Trophoblast cell (in vitro differentiated cells and primary cell): ENCODE measurements at regions not wholly inside any gene's neighbourhood (a gene's known extent, or its start where the extent isn't known, plus 50 kb on each side); places are given as distances from the start of the nearest gene placed in this dataset.
"Not testable (repeated sequence)": the region's sequence is repeated elsewhere in the genome, so short reads cannot be mapped to it uniquely, and the experiment has no call there.

ENCODE experiments used
- DNase-seq, 2 donors: peaks; one replicate each; pipeline ENCODE4 v3.0.0-alpha.2; 2016
- H2AFZ ChIP-seq: 2 replicates; pipeline ENCODE4 v1.6.1; 2013; ENCODE audit warnings: low read length, moderate library complexity, mild to moderate bottlenecking; ENCODE audit not compliant: insufficient read depth, poor library complexity
- H2AK5ac ChIP-seq: 2 replicates; pipeline ENCODE4 v1.6.1; 2013; ENCODE audit warnings: mild to moderate bottlenecking, low read length
- H2BK120ac ChIP-seq: 2 replicates; pipeline ENCODE4 v1.6.1; 2013; ENCODE audit warnings: low read length, mild to moderate bottlenecking, moderate library complexity; ENCODE audit not compliant: insufficient read depth, poor library complexity
- H2BK12ac ChIP-seq: 2 replicates; pipeline ENCODE4 v1.6.1; 2013; ENCODE audit warnings: mild to moderate bottlenecking, low read length, moderate library complexity
- H2BK5ac ChIP-seq: 2 replicates; pipeline ENCODE4 v1.6.1; 2013; ENCODE audit warnings: low read length, low read depth, moderate library complexity, mild to moderate bottlenecking; ENCODE audit not compliant: poor library complexity
- H3K14ac ChIP-seq: 2 replicates; pipeline ENCODE4 v1.6.1; 2013; ENCODE audit warnings: mild to moderate bottlenecking, low read length
- H3K18ac ChIP-seq: 2 replicates; pipeline ENCODE4 v1.6.1; 2013; ENCODE audit warnings: mild to moderate bottlenecking, low read length
- H3K23ac ChIP-seq: 2 replicates; pipeline ENCODE4 v1.6.1; 2013; ENCODE audit warnings: low read length
- H3K27ac ChIP-seq: 2 replicates; pipeline ENCODE4 v1.5.1; 2013; ENCODE audit warnings: low read depth, mild to moderate bottlenecking, inconsistent platforms, low read length, moderate library complexity
- H3K27me3 ChIP-seq: 2 replicates; pipeline ENCODE4 v1.6.1; 2013; ENCODE audit warnings: inconsistent platforms, mild to moderate bottlenecking, low read length, moderate library complexity; ENCODE audit not compliant: insufficient read depth
- H3K36me3 ChIP-seq, 2 experiments: 1 replicate in 1 of 2; 2 replicates in 1 of 2; pipeline ENCODE4 v1.6.1; 2013; ENCODE audit warnings: low read length in 2 of 2, mild to moderate bottlenecking in 2 of 2, moderate library complexity in 1 of 2; ENCODE audit not compliant: insufficient read depth in 2 of 2, control insufficient read depth in 1 of 2
- H3K4ac ChIP-seq: 2 replicates; pipeline ENCODE4 v1.6.1; 2013; ENCODE audit warnings: low read depth, mild to moderate bottlenecking, low read length, moderate library complexity
- H3K4me1 ChIP-seq, 2 experiments: 1 replicate in 1 of 2; 2 replicates in 1 of 2; pipeline ENCODE4 v1.6.1; 2013; ENCODE audit warnings: low read length in 2 of 2, mild to moderate bottlenecking in 2 of 2, moderate library complexity in 1 of 2; ENCODE audit not compliant: insufficient read depth in 2 of 2, control insufficient read depth in 1 of 2
- H3K4me2 ChIP-seq: 2 replicates; pipeline ENCODE4 v1.6.1; 2013; ENCODE audit warnings: inconsistent platforms, mild to moderate bottlenecking, low read length, moderate library complexity
- H3K4me3 ChIP-seq: 2 replicates; pipeline ENCODE4 v1.5.1; 2013; ENCODE audit warnings: mild to moderate bottlenecking, low read depth, low read length, inconsistent platforms
- H3K79me1 ChIP-seq: one replicate; pipeline ENCODE4 v1.6.1; 2013; ENCODE audit warnings: low read length
- H3K79me2 ChIP-seq: 2 replicates; pipeline ENCODE4 v1.6.1; 2013; ENCODE audit warnings: low read length, mild to moderate bottlenecking; ENCODE audit not compliant: control insufficient read depth, insufficient read depth, poor library complexity
- H3K9ac ChIP-seq: 2 replicates; pipeline ENCODE4 v1.6.1; 2013; ENCODE audit warnings: mild to moderate bottlenecking, low read length
- H3K9me3 ChIP-seq: 2 replicates; pipeline ENCODE4 v1.6.1; 2013; ENCODE audit warnings: low read depth, mild to moderate bottlenecking, control low read depth, inconsistent platforms, low read length; ENCODE audit not compliant: insufficient read depth
- H4K12ac ChIP-seq: 2 replicates; pipeline ENCODE4 v1.6.1; 2013; ENCODE audit warnings: low read depth, mild to moderate bottlenecking, low read length, moderate library complexity
- H4K8ac ChIP-seq: 2 replicates; pipeline ENCODE4 v1.6.1; 2013; ENCODE audit warnings: low read depth, mild to moderate bottlenecking, low read length, moderate library complexity
- H4K91ac ChIP-seq: one replicate; pipeline ENCODE4 v1.6.1; 2013; ENCODE audit warnings: low read depth, mild to moderate bottlenecking, low read length, moderate library complexity
- WGBS: extraction: QIAGEN DNeasy Blood & Tissue Kit; methylation state at CpG from one replicate; pipeline ENCODE4 v1.1.7; 2013; ENCODE audit warnings: missing lambda C conversion rate; ENCODE audit not compliant: insufficient read length, insufficient coverage; ENCODE audit errors: extremely low coverage; 5-methylcytosine and 5-hydroxymethylcytosine counted together

DNA sequence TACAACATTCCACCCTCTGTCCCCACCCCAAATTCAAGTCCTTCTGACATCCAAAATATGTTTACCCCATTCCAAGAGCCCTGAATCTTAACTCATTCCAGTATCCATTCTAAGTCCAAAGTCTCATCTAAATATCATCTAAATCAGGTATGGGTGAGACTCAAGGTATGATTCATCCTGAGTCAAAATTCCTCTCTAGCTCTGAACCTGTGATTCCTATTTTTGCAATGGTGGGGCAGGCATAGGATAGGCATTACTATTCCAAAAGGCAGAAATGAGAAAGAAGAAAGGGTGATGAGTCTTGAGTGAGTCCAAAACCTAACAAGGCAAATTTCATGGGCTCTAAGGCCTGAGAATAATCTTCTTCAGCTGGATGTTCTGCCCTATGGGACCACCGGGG lies 140.3 kb upstream of the FAR2 start:
- Histone ChIP-seq H3K9me3 (peaks cover 2% of the 10 kb centered on the region), H3K9ac (no peak overlapping the region), H4K8ac (no peak overlapping the region), H2AK5ac (no peak overlapping the region), H3K4me2 (no peak overlapping the region), H3K79me2 (no peaks in the 10 kb centered on the region), H4K12ac (no peak overlapping the region), H2BK120ac (no peak overlapping the region), H3K4me1 (no peaks in the 10 kb centered on the region), H2BK12ac (no peak overlapping the region), H3K23ac (no peak overlapping the region), H3K4ac (no peak overlapping the region), H3K4me3 (no peak overlapping the region), H4K91ac (no peak overlapping the region), H3K36me3 (no peaks in the 10 kb centered on the region), H3K14ac (no peak overlapping the region), H3K79me1 (no peaks in the 10 kb centered on the region), H2AFZ (no peak overlapping the region), H2BK5ac (no peak overlapping the region), H3K27me3 (no peaks in the 10 kb centered on the region), H3K18ac (no peak overlapping the region), H3K27ac (no peak overlapping the region)
- WGBS = no CpG with 5 or more reads among the region's 1 CpG
- DNase-seq = peak in 1 of 2 donors; percentile 22

DNA sequence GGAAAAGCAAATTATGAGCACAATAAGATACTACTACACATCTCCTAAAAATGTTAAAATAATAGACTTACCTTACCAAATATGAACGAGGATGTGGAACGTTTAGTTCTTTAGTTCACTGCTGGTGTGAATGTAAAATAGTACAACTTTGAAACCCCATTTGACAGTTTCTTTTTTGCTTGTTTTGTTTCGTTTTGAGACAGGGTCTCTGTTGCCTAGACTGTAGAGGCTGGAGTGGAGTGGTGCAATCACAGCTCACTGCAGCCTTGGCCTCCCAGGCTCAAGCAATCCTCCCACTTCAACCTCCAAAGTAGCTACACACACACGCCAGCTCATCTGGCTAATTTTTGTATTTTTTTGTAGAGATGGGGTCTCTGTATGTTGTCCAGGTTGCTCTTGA lies 136.4 kb upstream of the FAR2 start:
- H3K4me2 ChIP-seq = no peak overlapping the region
- H2AK5ac ChIP-seq = no peak overlapping the region
- H3K4ac ChIP-seq = no peak overlapping the region
- H4K91ac ChIP-seq = no peak overlapping the region
- H3K79me2 ChIP-seq = no peaks in the 10 kb centered on the region
- no peaks in the 10 kb centered on the region for H3K4me1 ChIP-seq
- peaks cover 2% of the 10 kb centered on the region for H3K9me3 ChIP-seq
- WGBS = no CpG with 5 or more reads among the region's 4 CpGs
- H2BK12ac ChIP-seq = no peak overlapping the region
- H4K12ac ChIP-seq = no peak overlapping the region
- no peak overlapping the region for H3K27ac ChIP-seq
- no peak for DNase-seq
- H3K18ac ChIP-seq = no peak overlapping the region
- H3K4me3 ChIP-seq = no peak overlapping the region
- H3K14ac ChIP-seq = no peak overlapping the region
- H3K36me3 ChIP-seq = no peaks in the 10 kb centered on the region
- no peak overlapping the region for H2BK5ac ChIP-seq
- H3K9ac ChIP-seq = no peak overlapping the region
- no peaks in the 10 kb centered on the region for H3K27me3 ChIP-seq
- H4K8ac ChIP-seq = no peak overlapping the region
- H2BK120ac ChIP-seq = no peak overlapping the region
- H3K23ac ChIP-seq = no peak overlapping the region
- no peaks in the 10 kb centered on the region for H3K79me1 ChIP-seq
- H2AFZ ChIP-seq = no peak overlapping the region

DNA sequence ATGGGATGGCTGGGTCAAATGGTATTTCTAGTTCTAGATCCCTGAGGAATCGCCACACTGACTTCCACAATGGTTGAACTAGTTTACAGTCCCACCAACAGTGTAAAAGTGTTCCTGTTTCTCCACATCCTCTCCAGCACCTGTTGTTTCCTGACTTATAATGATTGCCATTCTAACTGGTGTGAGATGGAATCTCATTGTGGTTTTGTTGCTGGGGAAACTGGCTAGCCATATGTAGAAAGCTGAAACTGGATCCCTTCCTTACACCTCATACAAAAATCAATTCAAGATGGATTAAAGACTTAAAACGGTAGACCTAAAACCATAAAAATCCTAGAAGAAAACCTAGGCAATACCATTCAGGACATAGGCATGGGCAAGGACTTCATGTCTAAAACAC lies 131.5 kb upstream of the FAR2 start:
- not testable (repeated sequence) for H3K4me1 ChIP-seq, H3K14ac ChIP-seq, H3K18ac ChIP-seq, H3K23ac ChIP-seq, H2BK12ac ChIP-seq, H3K9ac ChIP-seq, H3K79me1 ChIP-seq, H3K36me3 ChIP-seq, H4K91ac ChIP-seq, H2BK5ac ChIP-seq, H3K79me2 ChIP-seq, H3K27ac ChIP-seq, H3K27me3 ChIP-seq, H3K9me3 ChIP-seq, H4K12ac ChIP-seq, H3K4ac ChIP-seq, H3K4me3 ChIP-seq, H2AK5ac ChIP-seq, H2AFZ ChIP-seq, H2BK120ac ChIP-seq, H3K4me2 ChIP-seq, H4K8ac ChIP-seq, DNase-seq
- no CpG with 5 or more reads among the region's 2 CpGs for WGBS

DNA sequence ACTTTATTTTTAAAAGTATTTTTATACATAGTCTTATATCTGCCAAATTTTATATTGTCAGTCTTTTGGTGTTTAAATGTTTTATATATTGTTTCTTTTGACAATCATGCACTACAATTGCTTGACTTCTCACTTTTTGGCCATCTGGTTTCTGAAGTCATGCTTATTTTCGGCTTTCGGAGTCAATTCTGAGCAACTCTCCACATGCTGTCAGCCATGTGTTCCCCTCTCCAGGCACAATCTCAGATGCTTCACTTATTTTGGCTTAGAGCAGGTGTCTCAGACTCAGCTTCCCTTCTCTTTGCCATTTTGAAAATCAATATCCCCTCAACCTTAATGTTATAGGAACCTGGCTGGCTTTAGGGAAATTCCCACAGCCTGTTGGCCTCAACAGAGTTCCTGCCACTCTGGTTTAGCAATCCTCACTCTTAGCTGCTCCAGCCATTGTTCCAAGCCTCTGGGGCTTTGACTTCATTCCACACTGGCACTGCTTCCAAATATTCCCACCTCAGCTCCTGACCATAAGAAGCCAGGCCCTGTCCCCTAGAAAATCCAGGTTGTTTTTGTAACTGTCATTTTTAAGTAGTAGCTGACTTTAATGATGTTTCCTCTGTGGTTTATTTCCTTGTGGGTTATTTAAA lies 125.5 kb upstream of the FAR2 start:
- no peak overlapping the region for H4K8ac ChIP-seq
- H3K9me3 ChIP-seq = no peaks in the 10 kb centered on the region
- H3K18ac ChIP-seq = no peak overlapping the region
- H3K4me3 ChIP-seq = no peak overlapping the region
- H2AK5ac ChIP-seq = no peak overlapping the region
- WGBS = no CpG with 5 or more reads among the region's 2 CpGs
- no peak overlapping the region for H3K4me2 ChIP-seq
- H3K14ac ChIP-seq = no peak overlapping the region
- H3K36me3 ChIP-seq = no peaks in the 10 kb centered on the region
- H4K91ac ChIP-seq = no peak overlapping the region
- H2AFZ ChIP-seq = no peak overlapping the region
- H2BK12ac ChIP-seq = no peak overlapping the region
- H3K27me3 ChIP-seq = no peaks in the 10 kb centered on the region
- H3K27ac ChIP-seq = no peak overlapping the region
- no peak overlapping the region for H4K12ac ChIP-seq
- H3K79me1 ChIP-seq = no peaks in the 10 kb centered on the region
- H2BK5ac ChIP-seq = no peak overlapping the region
- H3K4me1 ChIP-seq = no peaks in the 10 kb centered on the region
- no peak overlapping the region for H3K9ac ChIP-seq
- H2BK120ac ChIP-seq = no peak overlapping the region
- no peak overlapping the region for H3K23ac ChIP-seq
- no peaks in the 10 kb centered on the region for H3K79me2 ChIP-seq
- no peak overlapping the region for H3K4ac ChIP-seq
- no peak for DNase-seq
